Fibroblast of pulmonary artery (primary cell): ENCODE measurements at regions not wholly inside any gene's neighbourhood (a gene's known extent, or its start where the extent isn't known, plus 50 kb on each side); places are given as distances from the start of the nearest gene placed in this dataset.

Source experiments
- DNase-seq: peaks from one replicate; pipeline ENCODE4 v3.0.0-alpha.2; 2010; ENCODE audit warnings: low read depth
- H3K4me3 ChIP-seq: replicated peaks from 2 replicates; pipeline ENCODE4 v1.5.1; 2011; ENCODE audit warnings: low read depth, mild to moderate bottlenecking, control low read depth, low read length, moderate library complexity
- TF ChIP-seq, protein P1 (sequence below): IDR thresholded peaks from 2 replicates; pipeline ENCODE4 v1.5.1; 2011; ENCODE audit warnings: mild to moderate bottlenecking, control low read depth, low read length, inconsistent platforms; ENCODE audit errors: missing control alignments

DNA sequence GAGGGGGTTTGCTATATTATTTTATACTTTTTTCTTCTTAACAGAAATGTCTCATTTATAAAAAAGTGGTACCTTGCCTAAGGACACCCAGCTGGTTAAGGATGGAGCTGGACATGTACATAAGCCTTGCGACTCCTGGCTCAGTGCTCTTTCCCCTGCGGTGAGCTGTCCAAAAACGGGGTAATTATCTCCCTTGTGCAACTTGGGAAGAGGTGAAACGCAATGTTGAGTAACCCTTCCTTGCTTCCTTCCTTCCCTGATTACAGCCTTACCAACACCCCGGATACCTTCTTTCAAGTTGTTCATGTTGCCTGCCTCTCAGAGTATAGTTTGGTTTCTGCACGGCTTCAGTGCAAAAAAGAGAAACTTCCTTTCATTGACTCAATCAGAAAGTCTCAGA lies 94.1 kb upstream of the XYLT1 start:
- TF ChIP-seq, protein P1, sequence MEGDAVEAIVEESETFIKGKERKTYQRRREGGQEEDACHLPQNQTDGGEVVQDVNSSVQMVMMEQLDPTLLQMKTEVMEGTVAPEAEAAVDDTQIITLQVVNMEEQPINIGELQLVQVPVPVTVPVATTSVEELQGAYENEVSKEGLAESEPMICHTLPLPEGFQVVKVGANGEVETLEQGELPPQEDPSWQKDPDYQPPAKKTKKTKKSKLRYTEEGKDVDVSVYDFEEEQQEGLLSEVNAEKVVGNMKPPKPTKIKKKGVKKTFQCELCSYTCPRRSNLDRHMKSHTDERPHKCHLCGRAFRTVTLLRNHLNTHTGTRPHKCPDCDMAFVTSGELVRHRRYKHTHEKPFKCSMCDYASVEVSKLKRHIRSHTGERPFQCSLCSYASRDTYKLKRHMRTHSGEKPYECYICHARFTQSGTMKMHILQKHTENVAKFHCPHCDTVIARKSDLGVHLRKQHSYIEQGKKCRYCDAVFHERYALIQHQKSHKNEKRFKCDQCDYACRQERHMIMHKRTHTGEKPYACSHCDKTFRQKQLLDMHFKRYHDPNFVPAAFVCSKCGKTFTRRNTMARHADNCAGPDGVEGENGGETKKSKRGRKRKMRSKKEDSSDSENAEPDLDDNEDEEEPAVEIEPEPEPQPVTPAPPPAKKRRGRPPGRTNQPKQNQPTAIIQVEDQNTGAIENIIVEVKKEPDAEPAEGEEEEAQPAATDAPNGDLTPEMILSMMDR, result no peak
- DNase-seq, result no peak
- no peak overlapping the region for H3K4me3 ChIP-seq

DNA sequence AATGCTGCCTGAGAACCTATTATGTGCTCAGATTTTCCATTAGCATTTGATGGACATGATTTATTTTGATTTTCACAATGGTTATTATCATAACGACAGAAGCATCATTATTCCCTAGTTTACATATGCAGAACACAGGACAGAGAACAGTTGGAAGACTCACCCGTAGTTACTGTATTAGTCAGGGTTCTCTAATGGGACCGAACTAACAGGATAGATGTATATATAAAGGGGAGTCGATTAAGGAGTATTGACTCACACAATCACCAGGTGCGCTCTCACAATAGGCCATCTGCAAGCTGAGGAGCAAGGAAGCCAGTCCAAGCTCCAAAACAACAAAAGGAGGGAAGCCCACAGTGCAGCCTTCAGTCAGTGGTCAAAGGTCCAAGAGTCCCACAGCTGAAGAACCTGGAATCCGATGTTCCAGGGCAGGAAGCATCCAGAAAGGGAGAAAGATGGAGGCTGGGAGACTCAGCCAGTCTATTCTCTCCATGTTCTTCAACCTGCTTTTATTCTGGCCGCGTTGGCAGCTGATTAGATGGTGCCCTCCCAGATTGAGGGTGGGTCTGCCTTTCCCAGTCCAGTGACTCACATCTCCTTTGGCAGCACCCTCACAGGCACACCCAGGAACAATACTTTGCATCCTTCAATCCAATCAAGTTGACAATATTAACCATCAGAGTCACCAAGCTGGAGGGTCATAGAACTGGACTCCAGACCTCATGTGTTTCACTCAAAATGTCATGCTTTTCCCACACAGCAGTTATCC lies 92.7 kb upstream of the XYLT1 start:
- TF ChIP-seq, protein P1, result no peak
- H3K4me3 ChIP-seq, result no peak overlapping the region
- no peak for DNase-seq

DNA sequence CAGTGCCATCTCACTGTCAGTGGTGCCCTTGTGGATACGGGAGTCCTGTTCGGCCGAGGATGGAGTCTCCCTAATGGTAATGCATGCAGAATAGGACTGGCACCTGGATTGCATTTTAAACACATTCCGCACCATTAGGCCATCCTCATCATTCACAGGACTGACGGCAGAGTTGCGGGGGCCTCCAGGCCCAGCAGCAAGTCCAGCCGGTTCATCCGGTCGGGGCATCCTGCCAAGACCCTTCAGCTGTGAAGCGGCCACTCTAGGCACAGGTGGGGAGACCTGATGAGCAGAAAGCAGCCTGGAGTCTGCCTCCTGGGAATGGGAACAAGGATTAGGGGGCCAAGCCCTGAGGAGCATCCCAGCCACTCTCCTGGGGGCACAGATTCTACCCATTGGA lies 90.3 kb upstream of the XYLT1 start:
- H3K4me3 ChIP-seq, result no peak overlapping the region
- no peak for DNase-seq
- TF ChIP-seq, protein P1, result no peak

DNA sequence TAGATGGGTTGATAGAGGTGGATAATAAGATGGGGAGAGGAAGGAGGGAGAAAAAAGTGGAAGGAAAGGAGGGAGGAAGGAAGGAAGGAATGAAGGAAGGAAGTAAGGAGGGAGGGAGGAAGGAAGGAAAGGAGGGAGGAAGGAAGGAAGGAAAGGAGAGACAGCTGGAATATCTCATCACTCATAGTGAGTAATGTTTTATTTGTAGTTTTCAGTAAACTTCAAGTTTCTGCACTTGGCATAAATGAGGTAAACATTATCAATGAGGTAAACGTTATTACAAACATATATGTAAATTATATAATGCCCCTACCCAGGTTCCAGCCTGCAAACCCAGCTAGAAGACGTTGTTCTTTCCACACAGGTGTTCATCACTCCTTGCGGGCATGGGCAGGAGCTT lies 89.8 kb upstream of the XYLT1 start:
- H3K4me3 ChIP-seq, result no peak overlapping the region
- TF ChIP-seq, protein P1, result no peak

DNA sequence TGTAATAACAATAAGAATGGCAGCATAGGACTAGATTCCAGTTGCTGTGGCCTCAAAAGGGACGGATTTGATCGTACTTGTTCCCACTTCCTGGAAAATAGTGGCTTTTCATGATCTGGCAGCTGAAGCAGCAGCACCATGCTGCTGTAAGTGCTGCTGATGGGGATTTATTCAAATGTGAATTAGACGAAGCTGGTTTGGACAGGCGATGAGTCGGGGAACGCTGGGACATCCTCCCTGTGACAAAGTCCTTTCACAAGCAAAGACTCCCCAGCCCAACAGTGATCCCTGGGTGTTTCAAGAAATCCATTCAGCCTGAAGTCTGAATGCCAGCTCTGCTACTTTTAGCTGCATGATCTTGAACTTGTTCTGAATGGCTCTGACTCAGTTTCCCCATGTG lies 88.6 kb upstream of the XYLT1 start:
- TF ChIP-seq, protein P1, result no peak
- H3K4me3 ChIP-seq, result no peak overlapping the region
- DNase-seq, result no peak

More for the DNA sequence above, 89.8 kb upstream of the XYLT1 start:
- no peak for DNase-seq

DNA sequence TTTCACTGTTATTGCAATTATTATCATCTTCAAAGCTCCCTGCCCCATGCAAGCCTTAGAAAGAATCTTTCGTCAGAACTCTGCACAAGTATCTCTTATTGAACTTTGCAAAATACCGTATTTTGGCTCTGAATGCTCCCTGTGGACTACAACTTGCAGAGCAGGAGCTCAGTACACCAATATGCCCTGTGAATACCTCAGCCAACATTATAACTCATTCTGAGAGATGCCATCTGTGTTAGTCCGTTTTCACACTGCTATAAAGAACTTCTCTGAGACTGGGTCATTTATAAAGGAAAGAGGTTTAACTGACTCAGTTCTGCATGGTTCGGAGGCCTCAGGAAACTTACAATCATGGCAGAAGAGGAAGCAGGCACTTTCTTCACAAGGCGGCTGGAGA lies 87.2 kb upstream of the XYLT1 start:
- no peak overlapping the region for H3K4me3 ChIP-seq
- TF ChIP-seq, protein P1, result no peak
- no peak for DNase-seq

DNA sequence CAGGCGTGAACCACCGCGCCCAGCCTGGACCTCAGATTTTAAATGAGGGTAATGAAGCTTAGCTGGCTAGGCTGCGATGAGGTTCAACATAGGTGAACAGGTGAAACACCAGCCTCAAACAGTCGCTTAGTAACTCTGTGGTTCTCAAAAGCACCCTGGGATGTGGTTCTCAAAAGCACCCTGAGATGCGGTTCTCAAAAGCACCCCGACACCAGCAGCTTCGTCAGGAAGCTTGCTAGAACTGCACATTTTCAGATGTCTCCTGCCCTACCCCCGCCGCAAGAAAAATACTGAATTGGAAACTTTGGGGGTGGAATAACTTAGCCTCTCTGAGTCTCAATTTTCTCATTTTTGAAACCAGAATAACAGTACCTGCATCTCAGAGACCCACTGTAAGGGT lies 86.7 kb upstream of the XYLT1 start:
- TF ChIP-seq, protein P1, result no peak
- H3K4me3 ChIP-seq, result no peak overlapping the region
- no peak for DNase-seq
